Stimulated activated CD8-positive, alpha-beta memory T cell treated with anti-CD3 and anti-CD28 coated beads, Interleukin-7, amount 100 ng/mL, for 48 hours (primary cell): ENCODE measurements at regions not wholly inside any gene's neighbourhood (a gene's known extent, or its start where the extent isn't known, plus 50 kb on each side); places are given as distances from the start of the nearest gene placed in this dataset.

ENCODE experiments used
- DNase-seq, 2 donors: peaks; one replicate each; pipeline ENCODE4 v3.0.0-alpha.2; 2020; ENCODE audit warnings: low read depth in 1 of 2; ENCODE audit errors: extremely low read depth in 1 of 2

DNA sequence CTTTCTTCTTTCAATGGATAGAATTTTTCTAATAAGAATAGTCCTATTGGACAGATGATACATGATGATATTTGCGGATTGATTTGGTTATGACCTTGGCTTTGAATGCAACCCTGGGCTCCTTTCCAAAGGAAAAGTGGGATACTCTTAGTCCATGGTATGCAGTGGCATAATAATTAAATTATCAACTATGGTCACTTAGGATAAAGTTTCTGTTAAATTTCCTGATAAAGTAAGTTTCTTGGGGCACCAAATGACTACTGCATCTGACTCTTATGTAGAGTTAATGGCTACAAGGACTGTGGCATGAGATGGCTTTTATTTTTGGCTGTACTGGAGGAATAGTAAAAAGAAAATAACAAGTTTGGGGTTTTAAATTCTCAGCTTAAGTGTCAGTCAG, 126.7 kb downstream of the QPCT start:
- DNase-seq, result no peak

DNA sequence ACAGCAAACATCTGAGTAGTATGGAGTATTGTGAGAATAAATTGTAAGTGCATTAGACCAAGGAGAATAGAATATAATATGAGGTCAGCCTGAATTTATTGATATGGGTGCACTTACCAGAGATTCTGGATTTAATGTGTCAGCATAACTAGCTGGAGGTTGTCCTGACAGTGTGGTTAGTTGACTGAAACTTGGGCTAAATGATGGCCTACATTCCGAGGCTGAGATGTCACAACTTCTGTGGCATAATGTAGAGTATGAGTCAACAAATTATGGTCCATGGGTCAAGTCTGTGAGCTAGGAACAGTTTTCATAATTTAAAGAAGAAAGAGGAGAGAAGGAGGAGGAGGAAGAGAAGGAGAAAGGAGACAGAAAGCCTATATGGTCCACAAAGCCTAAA, 127.6 kb downstream of the QPCT start:
- no peak for DNase-seq

GRCh38 chr2:37472959-37473358, 128.5 kb downstream of the QPCT start:
- no peak for DNase-seq

- DNase-seq, result no peak
Observed at GRCh38 chr2:37476411-37476810, 132.0 kb downstream of the QPCT start.

DNA sequence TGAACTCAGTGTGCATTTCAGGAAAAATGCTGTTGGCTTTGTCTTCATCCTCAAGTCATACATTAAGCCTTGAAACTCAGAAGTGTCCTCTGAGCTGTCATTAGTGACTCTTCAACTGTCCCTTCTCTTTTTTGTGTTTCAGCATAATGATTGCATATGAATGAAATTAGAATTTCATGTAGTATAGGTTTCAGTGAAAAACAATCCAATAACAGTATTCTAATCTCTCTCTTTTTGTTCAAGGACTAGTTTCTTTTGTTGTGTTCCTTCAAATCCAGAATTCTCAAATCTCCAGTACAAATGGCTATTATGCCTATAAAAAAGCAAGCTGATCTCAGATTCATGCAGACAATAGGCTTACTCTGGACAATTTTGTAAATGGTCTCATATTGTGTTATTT, 133.5 kb downstream of the QPCT start:
- DNase-seq, result no peak

- DNase-seq, result no peak
Observed at GRCh38 chr2:37481244-37481643, 136.8 kb downstream of the QPCT start.

- DNase-seq, result no peak
Observed at GRCh38 chr2:37489041-37489456, 144.6 kb downstream of the QPCT start.

- DNase-seq, result no peak
Observed at GRCh38 chr2:37489536-37489935, 145.1 kb downstream of the QPCT start.

DNA sequence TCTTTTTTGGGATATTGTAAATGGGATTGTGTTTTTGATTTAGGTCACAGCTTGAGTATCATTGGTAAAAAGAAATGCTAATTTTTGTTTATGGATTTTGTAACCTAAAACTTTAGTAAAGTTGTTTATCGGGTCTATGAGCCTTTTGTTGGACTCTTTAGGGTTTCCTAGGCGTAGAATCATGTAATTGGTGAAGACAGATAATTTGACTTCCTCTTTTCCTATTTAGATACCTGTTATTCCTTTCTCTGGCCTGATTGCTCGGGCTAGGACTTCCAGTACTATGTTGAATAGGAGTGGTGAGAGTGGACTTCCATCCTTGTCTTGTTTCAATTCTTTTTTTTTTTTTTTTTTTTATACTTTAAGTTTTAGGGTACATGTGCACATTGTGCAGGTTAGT, 149.0 kb downstream of the QPCT start:
- DNase-seq, result no peak

DNA sequence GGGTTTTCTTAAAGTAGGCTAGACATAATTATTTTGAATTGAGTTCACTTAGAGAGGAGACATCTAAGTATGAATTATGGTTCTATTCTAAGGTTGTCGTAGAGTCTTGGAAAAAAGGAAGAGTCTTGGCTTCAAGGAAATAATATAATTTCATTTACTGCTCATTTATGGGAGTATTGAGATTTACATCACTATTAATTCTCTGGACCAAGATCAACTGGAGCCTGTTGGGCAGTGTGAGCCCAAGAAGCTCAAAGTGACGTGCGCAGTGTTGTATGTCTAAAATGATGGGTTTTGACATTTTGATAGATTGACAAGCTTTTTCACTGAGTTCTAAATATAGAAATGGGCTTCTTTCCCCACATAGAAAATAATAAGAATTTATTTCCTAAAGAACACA, 154.7 kb downstream of the QPCT start:
- DNase-seq, result no peak

GRCh38 chr2:37500031-37500430, 155.6 kb downstream of the QPCT start:
- no peak for DNase-seq

GRCh38 chr2:37501113-37501512, 156.7 kb downstream of the QPCT start:
- DNase-seq, result no peak

GRCh38 chr2:37506407-37507050, 162.1 kb downstream of the QPCT start:
- DNase-seq, result no peak

GRCh38 chr2:37507051-37507410, 162.6 kb downstream of the QPCT start:
- no peak for DNase-seq

GRCh38 chr2:37507703-37508102, 163.3 kb downstream of the QPCT start:
- no peak for DNase-seq

- DNase-seq, result no peak
Observed at GRCh38 chr2:37512971-37513370, 158.5 kb downstream of the CDC42EP3 start.

DNA sequence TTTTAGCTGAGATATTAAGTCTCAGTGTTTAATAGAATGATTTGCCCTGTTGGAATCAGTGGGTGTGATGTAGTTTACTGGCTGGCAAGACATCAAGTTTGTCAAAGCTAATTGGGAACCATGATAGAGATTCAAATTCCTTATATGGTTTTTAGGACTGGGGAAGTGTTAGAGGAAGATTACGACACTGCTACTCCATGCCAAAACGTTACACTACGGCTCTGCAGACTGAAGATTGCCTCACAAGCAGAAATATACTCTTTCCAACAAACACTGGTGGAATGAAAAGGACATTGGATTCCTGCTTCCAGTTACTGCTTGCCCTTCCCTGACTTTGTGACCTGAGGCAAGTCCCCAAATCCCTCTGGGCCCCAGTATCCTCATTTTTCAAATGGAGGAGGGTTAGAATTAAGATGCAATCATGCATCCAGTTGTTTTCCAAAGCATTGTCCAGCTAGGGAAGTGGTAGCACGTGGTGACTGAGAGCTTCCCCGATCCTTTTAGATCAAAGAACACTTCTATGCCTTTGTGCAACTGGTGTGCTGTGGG, 147.6 kb downstream of the CDC42EP3 start:
- no peak for DNase-seq

DNA sequence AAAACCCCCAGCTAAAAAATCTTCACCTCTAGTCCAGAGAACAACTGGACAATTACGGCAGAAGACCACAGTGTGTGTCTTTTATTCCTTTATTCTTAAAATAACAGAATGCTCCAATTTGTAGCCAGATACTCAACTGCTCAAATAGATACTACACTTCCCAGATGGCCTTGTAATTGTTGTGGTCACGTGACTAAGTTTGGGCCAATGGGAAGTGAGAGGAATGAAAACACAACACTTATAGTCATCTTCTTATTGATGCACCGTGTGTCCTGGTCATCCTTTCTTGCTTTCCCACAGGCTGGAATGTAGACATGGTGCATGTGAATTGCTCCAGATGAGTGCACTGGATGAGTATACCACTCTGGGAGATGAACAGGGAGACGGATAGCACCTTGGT, 145.1 kb downstream of the CDC42EP3 start:
- DNase-seq, result no peak

- DNase-seq, result no peak
Observed at GRCh38 chr2:37526856-37527255, 144.6 kb downstream of the CDC42EP3 start.

GRCh38 chr2:37527361-37527760, 144.1 kb downstream of the CDC42EP3 start:
- DNase-seq, result no peak

GRCh38 chr2:37529830-37530415, 141.5 kb downstream of the CDC42EP3 start:
- DNase-seq, result no peak

- no peak for DNase-seq
Observed at GRCh38 chr2:37532503-37532902, 138.9 kb downstream of the CDC42EP3 start.

DNA sequence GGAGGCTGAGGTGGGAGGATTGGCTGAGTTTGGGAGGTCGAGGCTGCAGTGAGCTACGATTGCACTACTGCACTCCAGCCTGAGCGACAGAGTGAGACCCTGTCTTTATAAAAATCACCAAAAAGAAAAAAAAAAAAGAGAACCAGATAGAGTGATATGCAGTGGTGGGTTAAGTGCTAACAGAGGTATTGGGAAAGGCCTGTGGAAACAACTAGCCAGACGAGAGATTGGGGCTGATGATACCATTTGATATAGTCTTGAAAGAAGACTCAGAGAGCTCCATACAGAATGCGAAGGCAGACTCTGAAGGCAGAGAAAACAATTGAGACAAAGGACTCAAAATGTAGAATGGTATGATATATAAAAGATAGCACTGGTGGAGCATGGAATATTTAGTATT, 134.1 kb downstream of the CDC42EP3 start:
- DNase-seq, result no peak
